Loucy (cell line): ENCODE measurements at regions not wholly inside any gene's neighbourhood (a gene's known extent, or its start where the extent isn't known, plus 50 kb on each side); places are given as distances from the start of the nearest gene placed in this dataset.

Source experiments
- H2AFZ ChIP-seq: fragments of 200-600 bp; sonication (generic); 2 replicates; pipeline ENCODE4 v1.6.0; 2016; ENCODE audit warnings: antibody characterized with exemption, mild to moderate bottlenecking, low read length, moderate library complexity
- H3F3A ChIP-seq: fragments of 200-600 bp; 2 replicates; pipeline ENCODE4 v1.6.0; 2016; ENCODE audit warnings: antibody characterized with exemption, low read depth, mild to moderate bottlenecking
- H3K27me3 ChIP-seq: fragments of 200-600 bp; sonication (generic); 2 replicates; pipeline ENCODE4 v1.6.1; 2014; ENCODE audit warnings: low read length, mild to moderate bottlenecking; ENCODE audit not compliant: insufficient read depth, poor library complexity, severe bottlenecking
- H3K36me3 ChIP-seq: fragments of 200-600 bp; sonication (generic); 2 replicates; pipeline ENCODE4 v1.6.1; 2016; ENCODE audit warnings: low read length; ENCODE audit not compliant: insufficient read depth
- H3K4me1 ChIP-seq: fragments of 200-600 bp; sonication (generic); 2 replicates; pipeline ENCODE4 v1.5.1; 2014; ENCODE audit warnings: low read length, mild to moderate bottlenecking; ENCODE audit not compliant: insufficient read depth, poor library complexity, severe bottlenecking
- H3K4me2 ChIP-seq: fragments of 200-600 bp; sonication (generic); 2 replicates; pipeline ENCODE4 v1.6.0; 2014; ENCODE audit warnings: antibody characterized with exemption, low read length, low read depth, mild to moderate bottlenecking; ENCODE audit not compliant: poor library complexity, severe bottlenecking
- H3K4me3 ChIP-seq: fragments of 200-600 bp; sonication (generic); 2 replicates; pipeline ENCODE4 v1.5.1; 2014; ENCODE audit warnings: low read length, mild to moderate bottlenecking, mixed read lengths; ENCODE audit not compliant: poor library complexity, severe bottlenecking
- H3K79me2 ChIP-seq: fragments of 200-600 bp; sonication (generic); 2 replicates; pipeline ENCODE4 v1.6.1; 2014; ENCODE audit warnings: low read length; ENCODE audit not compliant: insufficient read depth
- H3K9ac ChIP-seq: fragments of 200-600 bp; sonication (generic); 2 replicates; pipeline ENCODE4 v1.6.0; 2014; ENCODE audit warnings: mild to moderate bottlenecking, low read depth, low read length, moderate library complexity; ENCODE audit not compliant: poor library complexity, severe bottlenecking
- H3K9me2 ChIP-seq: fragments of 200-600 bp; sonication (generic); replicated peaks from 2 replicates; pipeline ENCODE4 v1.6.1; 2016; ENCODE audit warnings: low read depth, low read length, mixed read lengths
- H3K9me3 ChIP-seq: fragments of 200-600 bp; sonication (generic); 2 replicates; pipeline ENCODE4 v1.6.1; 2014; ENCODE audit warnings: mild to moderate bottlenecking, antibody characterized with exemption, low read length, low read depth; ENCODE audit not compliant: insufficient read depth
- H4K20me1 ChIP-seq: fragments of 200-600 bp; sonication (generic); 2 replicates; pipeline ENCODE4 v1.6.0; 2014; ENCODE audit warnings: antibody characterized with exemption, low read length, mild to moderate bottlenecking; ENCODE audit not compliant: insufficient read depth, poor library complexity, severe bottlenecking
- CTCF ChIP-seq: fragments of 200-600 bp; sonication (generic); conservative IDR thresholded peaks from 2 replicates; pipeline ENCODE4 v1.5.1; 2014; ENCODE audit warnings: mild to moderate bottlenecking, antibody characterized with exemption, low read length
- EZH2phosphoT487 ChIP-seq: fragments of 200-600 bp; IDR thresholded peaks from 2 replicates; pipeline ENCODE4 v1.6.1; 2018; ENCODE audit warnings: antibody characterized with exemption, mild to moderate bottlenecking, moderate library complexity, borderline replicate concordance

- Histone ChIP-seq H2AFZ (no peak overlapping the region), H3K9me3 (no peaks in the 10 kb centered on the region), H3K36me3 (no peaks in the 10 kb centered on the region), H3K4me1 (no peaks in the 10 kb centered on the region), H4K20me1 (no peaks in the 10 kb centered on the region), H3K4me3 (no peak overlapping the region), H3K27me3 (no peaks in the 10 kb centered on the region), H3K9ac (no peak overlapping the region), H3K9me2 (no peaks in the 10 kb centered on the region), H3K4me2 (no peak overlapping the region), H3F3A (no peaks in the 10 kb centered on the region), H3K79me2 (no peaks in the 10 kb centered on the region)
- no peak for TF ChIP-seq CTCF
- no peak for TF ChIP-seq EZH2phosphoT487
These were observed 121.8 kb downstream of the BBS10 start for GRCh38 chr12:76226397-76226796.

- Histone ChIP-seq H3K9ac (no peak overlapping the region), H3K4me3 (no peak overlapping the region), H3K79me2 (no peaks in the 10 kb centered on the region), H3K9me3 (no peaks in the 10 kb centered on the region), H3K27me3 (no peaks in the 10 kb centered on the region), H3K4me2 (no peak overlapping the region), H3F3A (no peaks in the 10 kb centered on the region), H3K9me2 (no peaks in the 10 kb centered on the region), H3K36me3 (no peaks in the 10 kb centered on the region), H2AFZ (no peak overlapping the region), H4K20me1 (no peaks in the 10 kb centered on the region), H3K4me1 (no peaks in the 10 kb centered on the region)
- TF ChIP-seq EZH2phosphoT487 (no peak), CTCF (no peak)
These were observed 124.3 kb downstream of the BBS10 start for GRCh38 chr12:76223869-76224268.

- Histone ChIP-seq H3K4me2 (no peak overlapping the region), H3K27me3 (no peaks in the 10 kb centered on the region), H3K9ac (no peak overlapping the region), H4K20me1 (no peaks in the 10 kb centered on the region), H3K9me3 (no peaks in the 10 kb centered on the region), H3K4me3 (no peak overlapping the region), H3K79me2 (no peaks in the 10 kb centered on the region), H3K9me2 (no peaks in the 10 kb centered on the region), H3K4me1 (no peaks in the 10 kb centered on the region), H3K36me3 (no peaks in the 10 kb centered on the region), H2AFZ (no peak overlapping the region), H3F3A (no peaks in the 10 kb centered on the region)
- TF ChIP-seq CTCF = no peak
- no peak for TF ChIP-seq EZH2phosphoT487
These were observed 127.2 kb downstream of the BBS10 start for GRCh38 chr12:76220980-76221379.
